Thymus (tissue), 11 donors: ENCODE measurements at regions not wholly inside any gene's neighbourhood (a gene's known extent, or its start where the extent isn't known, plus 50 kb on each side); places are given as distances from the start of the nearest gene placed in this dataset.
"Not testable (repeated sequence)": the region's sequence is repeated elsewhere in the genome, so short reads cannot be mapped to it uniquely, and the experiment has no call there.

Experiments used
- DNase-seq, 9 donors: peaks; one replicate each; pipeline ENCODE4 v3.0.0-alpha.2; 2013; ENCODE audit warnings: low spot score in 9 of 9, low read depth in 6 of 9, missing footprints in 1 of 9
- H3K27ac ChIP-seq, 2 donors: one replicate each; pipeline ENCODE4 v1.5.1; 2013; ENCODE audit warnings: control low read depth in 1 of 2, low read depth in 1 of 2, low read length in 1 of 2, mild to moderate bottlenecking in 1 of 2, moderate library complexity in 1 of 2
- H3K27me3 ChIP-seq, 2 donors: one replicate each; pipeline ENCODE4 v1.5.1; 2013; ENCODE audit warnings: low read length in 1 of 2; ENCODE audit not compliant: control insufficient read depth in 2 of 2, insufficient read depth in 1 of 2
- H3K36me3 ChIP-seq, 2 donors: one replicate each; pipeline ENCODE4 v1.5.1; 2013; ENCODE audit warnings: low read length in 1 of 2, mild to moderate bottlenecking in 1 of 2, moderate library complexity in 1 of 2; ENCODE audit not compliant: control insufficient read depth in 2 of 2, insufficient read depth in 2 of 2
- H3K4me1 ChIP-seq, 2 donors: one replicate each; pipeline ENCODE4 v1.5.1; 2013; ENCODE audit warnings: low read length in 2 of 2; ENCODE audit not compliant: control insufficient read depth in 2 of 2, insufficient read depth in 2 of 2
- H3K4me3 ChIP-seq, 2 donors: one replicate each; pipeline ENCODE4 v1.5.1; 2013; ENCODE audit warnings: low read length in 2 of 2, control low read depth in 1 of 2, mild to moderate bottlenecking in 1 of 2
- H3K9me3 ChIP-seq, 2 donors: one replicate each; pipeline ENCODE4 v1.5.1; 2013; ENCODE audit warnings: low read length in 1 of 2, mild to moderate bottlenecking in 1 of 2; ENCODE audit not compliant: control insufficient read depth in 2 of 2, insufficient read depth in 1 of 2
- WGBS: extraction: QIAGEN DNeasy Blood & Tissue Kit; methylation state at CpG from one replicate; pipeline ENCODE4 v1.1.7; 2013; 5-methylcytosine and 5-hydroxymethylcytosine counted together
- donor health status: healthy.

DNA sequence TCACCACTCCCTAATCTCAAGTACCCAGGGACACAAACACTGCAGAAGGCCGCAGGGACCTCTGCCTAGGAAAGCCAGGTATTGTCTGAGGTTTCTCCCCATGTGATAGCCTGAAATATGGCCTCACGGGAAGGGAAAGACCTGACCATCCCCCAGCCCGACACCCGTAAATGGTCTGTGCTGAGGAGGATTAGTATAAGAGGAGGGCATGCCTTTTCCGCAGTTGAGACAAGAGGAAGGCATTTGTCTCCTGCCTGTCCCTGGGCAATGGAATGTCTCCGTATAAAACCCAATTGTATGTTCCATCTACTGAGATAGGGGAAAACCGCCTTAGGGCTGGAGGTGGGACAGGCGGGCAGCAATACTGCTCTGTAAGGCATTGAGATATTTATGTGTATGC, 1082.1 kb downstream of the UQCRFS1 start:
- WGBS = 67% methylated on average over 8 of the region's 8 CpGs
- not testable (repeated sequence) for H3K27me3 ChIP-seq, H3K9me3 ChIP-seq, H3K4me1 ChIP-seq, H3K4me3 ChIP-seq, H3K27ac ChIP-seq, H3K36me3 ChIP-seq, DNase-seq

DNA sequence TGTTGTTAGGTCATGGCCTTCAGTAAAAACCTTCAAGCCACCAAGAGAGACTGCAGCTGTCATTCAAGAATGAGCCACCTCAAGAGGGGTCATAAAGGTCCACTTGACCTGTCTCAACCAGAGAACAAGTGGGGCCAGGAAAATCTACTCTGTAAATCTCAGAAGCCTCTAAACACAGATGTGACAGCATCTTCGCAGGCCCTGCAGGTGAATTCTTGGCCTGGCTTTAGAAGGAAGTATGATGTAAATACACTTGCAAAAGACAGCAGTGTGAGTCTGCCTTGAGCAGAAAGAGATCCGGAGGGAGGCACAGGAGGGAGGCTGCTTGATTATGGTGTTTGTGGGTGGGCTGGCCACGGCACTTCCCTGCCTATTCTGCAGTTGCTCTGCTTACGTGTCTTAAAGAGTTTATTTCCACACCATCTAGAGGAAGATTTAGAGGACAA, 1082.9 kb downstream of the UQCRFS1 start:
- Histone ChIP-seq H3K4me1 (no peaks in the 10 kb centered on the region), H3K4me3 (no peak overlapping the region), H3K27me3 (no peaks in the 10 kb centered on the region), H3K9me3 (no peaks in the 10 kb centered on the region), H3K27ac (no peak overlapping the region), H3K36me3 (no peaks in the 10 kb centered on the region)
- WGBS = 75% methylated on average over 4 of the region's 4 CpGs
- no peak for DNase-seq

DNA sequence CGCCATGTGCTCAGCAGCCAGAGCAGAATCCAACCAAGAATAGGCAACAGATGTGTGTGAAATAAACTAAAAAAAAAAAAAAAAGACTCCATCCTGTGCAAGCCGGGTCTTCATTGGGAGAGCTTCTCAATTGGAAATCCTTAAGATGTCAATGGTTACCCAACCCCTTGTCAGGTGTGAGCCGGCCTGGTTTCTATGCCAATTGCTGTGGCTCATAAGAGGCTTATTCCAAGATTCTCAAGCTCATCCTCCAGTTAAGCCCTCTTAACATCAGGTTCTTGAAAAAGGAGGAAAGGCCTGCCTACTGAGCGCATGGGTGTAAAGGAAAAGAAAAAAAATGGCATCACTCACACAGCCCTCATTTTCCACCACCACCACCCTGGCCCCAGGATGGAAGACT, 1084.6 kb downstream of the UQCRFS1 start:
- WGBS = 97% methylated on average over 4 of the region's 4 CpGs
- no peaks in the 10 kb centered on the region for H3K4me1 ChIP-seq

DNA sequence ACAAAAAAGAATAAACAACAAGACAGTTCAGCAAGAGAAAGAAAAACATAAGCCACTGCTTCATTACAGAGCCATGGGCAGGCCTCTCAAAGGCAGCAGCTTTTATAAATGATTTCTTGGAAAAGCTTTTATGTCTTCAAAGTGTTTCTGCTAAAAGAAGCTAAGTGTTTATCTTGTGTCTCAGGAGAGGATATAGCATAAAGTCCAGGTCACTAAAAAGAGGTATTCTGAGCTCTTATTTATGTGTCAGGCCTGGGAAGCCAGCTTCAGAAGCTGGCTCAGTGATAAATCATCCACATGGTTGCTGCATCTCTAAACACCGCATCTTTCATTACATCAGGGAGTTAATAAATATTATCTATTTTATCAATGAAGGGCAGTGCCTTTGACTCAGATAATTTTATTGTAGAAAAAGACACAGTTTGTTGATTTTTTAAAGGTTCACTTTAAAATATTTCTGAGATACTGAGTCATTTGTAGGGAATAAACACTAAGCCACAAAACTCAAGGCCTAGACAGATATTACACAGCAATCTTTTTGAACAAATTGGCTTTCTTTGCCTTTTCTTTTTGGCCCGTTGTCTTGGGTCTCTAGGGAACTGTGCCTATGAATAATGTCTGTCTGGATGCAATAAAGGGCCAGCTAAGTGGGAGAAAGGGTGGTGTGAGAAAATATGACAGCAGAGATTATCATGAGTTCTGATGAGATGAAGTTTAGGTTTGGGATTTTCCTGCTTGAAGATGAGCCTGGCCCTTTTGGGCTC, 1086.6 kb downstream of the UQCRFS1 start:
- Histone ChIP-seq H3K4me3 (no peak overlapping the region), H3K9me3 (no peaks in the 10 kb centered on the region), H3K4me1 (no peaks in the 10 kb centered on the region), H3K36me3 (no peaks in the 10 kb centered on the region), H3K27me3 (no peaks in the 10 kb centered on the region), H3K27ac (no peak overlapping the region)
- 89% methylated on average over 2 of the region's 2 CpGs for WGBS
- no peak for DNase-seq

More for the DNA sequence above, 1084.6 kb downstream of the UQCRFS1 start:
- Histone ChIP-seq H3K36me3 (no peaks in the 10 kb centered on the region), H3K27me3 (no peaks in the 10 kb centered on the region), H3K9me3 (no peaks in the 10 kb centered on the region), H3K4me3 (no peak overlapping the region), H3K27ac (no peak overlapping the region)
- no peak for DNase-seq

DNA sequence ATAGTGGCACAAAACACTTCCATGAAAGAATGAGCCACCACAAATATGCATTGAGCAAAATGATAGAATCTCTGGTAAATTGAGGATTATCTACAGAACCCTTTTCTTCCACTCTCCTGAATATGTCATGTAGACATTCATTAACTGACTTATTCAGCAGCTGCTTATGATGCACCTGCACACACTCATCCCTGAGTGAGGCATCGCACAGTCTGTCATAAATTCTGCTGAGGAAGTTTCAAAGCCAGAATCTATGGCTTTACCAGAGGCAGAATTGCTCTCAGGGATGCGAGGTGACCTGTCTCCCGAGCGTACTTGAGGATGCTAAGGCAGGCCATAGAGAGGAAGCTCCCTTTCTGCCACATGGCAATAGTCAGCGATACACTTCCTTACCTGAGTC, 1090.2 kb downstream of the UQCRFS1 start:
- Histone ChIP-seq H3K27me3 (no peaks in the 10 kb centered on the region), H3K27ac (no peak overlapping the region), H3K9me3 (no peaks in the 10 kb centered on the region), H3K4me1 (no peaks in the 10 kb centered on the region), H3K36me3 (no peaks in the 10 kb centered on the region), H3K4me3 (no peak overlapping the region)
- 91% methylated on average over 5 of the region's 5 CpGs for WGBS
- no peak for DNase-seq

DNA sequence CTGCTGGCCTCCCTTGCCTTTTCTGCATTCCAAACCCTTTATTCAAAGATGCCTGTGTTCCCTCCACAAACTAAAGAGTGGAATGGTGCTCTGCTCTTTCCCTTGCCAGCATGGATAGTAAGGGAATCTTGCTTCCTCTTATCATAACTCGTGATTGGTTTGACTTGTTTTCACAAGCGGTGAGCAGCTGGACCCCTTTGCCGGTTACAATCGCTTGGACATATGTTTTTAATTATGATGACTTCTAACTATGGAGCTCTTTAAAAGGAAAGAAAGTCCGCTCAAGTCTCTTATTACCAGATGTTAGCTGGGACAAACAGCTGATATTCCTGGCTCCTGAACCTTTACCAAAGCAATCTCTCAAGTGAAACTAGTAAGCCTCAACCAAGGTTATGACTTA, 1094.7 kb downstream of the UQCRFS1 start:
- no peak for DNase-seq
- H3K4me1 ChIP-seq = no peaks in the 10 kb centered on the region
- H3K4me3 ChIP-seq = no peak overlapping the region
- H3K27ac ChIP-seq = no peak overlapping the region
- H3K36me3 ChIP-seq = no peaks in the 10 kb centered on the region
- no peaks in the 10 kb centered on the region for H3K27me3 ChIP-seq
- peaks cover 0 to 1% of the 10 kb centered on the region in 2 donors for H3K9me3 ChIP-seq
- WGBS = 74% methylated on average over 5 of the region's 5 CpGs

DNA sequence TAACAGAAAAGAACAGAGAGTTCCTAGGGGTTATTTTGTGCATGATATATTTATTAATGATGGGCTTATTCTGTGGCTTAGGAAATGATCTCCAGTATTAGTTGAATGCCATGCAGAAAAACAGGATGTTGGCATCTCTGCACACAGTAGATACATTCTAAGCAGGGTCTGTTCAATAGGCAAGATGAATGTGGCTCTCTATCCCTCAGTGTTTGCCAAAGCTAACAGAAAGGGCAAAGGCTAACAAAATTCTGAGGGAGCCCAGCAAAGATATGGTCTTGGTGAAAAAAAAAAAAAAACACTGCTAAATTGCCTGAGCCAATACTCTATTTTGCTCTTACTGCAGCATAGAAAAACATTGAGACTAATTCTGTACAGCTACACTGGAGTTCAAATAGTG, 1095.8 kb downstream of the UQCRFS1 start:
- Histone ChIP-seq H3K9me3 (peaks cover 0 to 1% of the 10 kb centered on the region in 2 donors), H3K27me3 (no peaks in the 10 kb centered on the region), H3K4me1 (no peaks in the 10 kb centered on the region), H3K27ac (no peak overlapping the region), H3K4me3 (no peak overlapping the region), H3K36me3 (no peaks in the 10 kb centered on the region)
- no peak for DNase-seq

DNA sequence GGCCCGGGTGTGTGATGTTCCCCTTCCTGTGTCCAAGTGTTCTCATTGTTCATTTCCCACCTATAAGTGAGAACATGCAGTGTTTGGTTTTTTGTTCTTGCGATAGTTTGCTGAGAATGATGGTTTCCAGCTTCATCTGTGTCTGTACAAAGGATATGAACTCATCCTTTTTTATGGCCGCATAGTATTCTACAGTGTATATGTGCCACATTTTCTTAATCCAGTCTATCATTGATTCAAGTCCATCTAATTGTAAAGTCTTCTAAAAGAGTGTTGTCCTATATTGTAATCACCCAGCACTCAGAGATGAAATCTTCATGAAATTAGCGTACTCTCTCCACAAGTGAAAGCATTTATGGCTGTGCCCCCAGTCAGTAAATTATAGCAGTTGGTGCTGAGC, 1096.6 kb downstream of the UQCRFS1 start:
- H3K4me3 ChIP-seq = not testable (repeated sequence)
- 96% methylated on average over 4 of the region's 4 CpGs for WGBS

DNA sequence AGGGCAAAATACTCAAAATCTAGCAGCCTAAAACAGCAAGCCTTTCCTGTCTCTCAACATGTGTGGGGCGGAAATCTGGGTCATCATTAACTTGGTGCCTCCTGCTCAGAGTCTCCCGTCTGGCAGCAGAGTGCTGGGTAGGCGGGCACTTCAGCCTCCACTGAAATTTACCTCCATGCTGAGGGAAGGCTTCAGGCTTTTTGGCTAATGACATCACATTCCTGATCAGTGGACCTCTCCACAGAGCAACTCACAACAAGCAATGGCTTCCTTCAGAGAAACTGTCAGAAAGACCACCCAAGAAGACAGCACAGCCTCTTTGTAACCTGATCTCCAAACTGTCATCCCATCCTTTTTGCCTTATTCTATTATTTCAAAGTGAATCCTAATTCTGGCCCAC, 1109.0 kb downstream of the UQCRFS1 start:
- WGBS = 69% methylated on average over 3 of the region's 3 CpGs

More for the DNA sequence above, 1096.6 kb downstream of the UQCRFS1 start:
- H3K4me1 ChIP-seq, H3K9me3 ChIP-seq, H3K27ac ChIP-seq, DNase-seq, H3K36me3 ChIP-seq, H3K27me3 ChIP-seq: not testable (repeated sequence)

More for the DNA sequence above, 1109.0 kb downstream of the UQCRFS1 start:
- Histone ChIP-seq H3K27ac (no peak overlapping the region), H3K4me3 (no peak overlapping the region), H3K27me3 (no peaks in the 10 kb centered on the region), H3K4me1 (no peaks in the 10 kb centered on the region), H3K36me3 (no peaks in the 10 kb centered on the region), H3K9me3 (no peaks in the 10 kb centered on the region)
- no peak for DNase-seq
